GM23338 (cell line): ENCODE measurements at regions not wholly inside any gene's neighbourhood (a gene's known extent, or its start where the extent isn't known, plus 50 kb on each side); places are given as distances from the start of the nearest gene placed in this dataset.

Experiments
- CREB1 ChIP-seq: fragments of 250-450 bp; sonication (Bioruptor Pico); IDR thresholded peaks from 2 replicates; pipeline ENCODE4 v1.5.0; 2020; ENCODE audit warnings: low read depth, mild to moderate bottlenecking, moderate library complexity
- CTCF ChIP-seq, 2 experiments: fragments of 200-600 bp in 1 of 2; sonication (generic) in 1 of 2; conservative IDR thresholded peaks; 2 replicates each; pipeline versions ENCODE4 v1.5.1 to v1.6.1; 2016 to 2017; ENCODE audit warnings: antibody characterized with exemption in 2 of 2, low read depth in 2 of 2, mild to moderate bottlenecking in 2 of 2, moderate library complexity in 1 of 2
- EZH2 ChIP-seq: fragments of 200-600 bp; sonication (generic); IDR thresholded peaks from one replicate; pipeline ENCODE4 v1.8.0; 2017; ENCODE audit warnings: antibody characterized with exemption, mild to moderate bottlenecking, low read depth; ENCODE audit not compliant: unreplicated experiment
- EZH2phosphoT487 ChIP-seq: fragments of 200-600 bp; sonication (generic); IDR thresholded peaks from one replicate; pipeline ENCODE4 v1.8.1; 2018; ENCODE audit warnings: antibody characterized with exemption; ENCODE audit not compliant: unreplicated experiment
- JUNB ChIP-seq: IDR thresholded peaks from one replicate; pipeline ENCODE4 v1.6.1; 2016; ENCODE audit warnings: antibody characterized with exemption; ENCODE audit not compliant: unreplicated experiment
- POLR2AphosphoS5 ChIP-seq: IDR thresholded peaks from 2 replicates; pipeline ENCODE4 v1.6.1; 2016; ENCODE audit warnings: antibody characterized with exemption, low read depth
- REST ChIP-seq: IDR thresholded peaks from one replicate; pipeline ENCODE4 v1.6.1; 2018; ENCODE audit warnings: antibody characterized with exemption; ENCODE audit not compliant: unreplicated experiment
- ZNF331 ChIP-seq: fragments of 250-450 bp; sonication (Bioruptor Pico); IDR thresholded peaks from 2 replicates; pipeline ENCODE4 v1.5.0; 2020; ENCODE audit warnings: low read depth, mild to moderate bottlenecking, moderate library complexity
- ZNF462 ChIP-seq: fragments of 250-450 bp; sonication (Bioruptor Pico); IDR thresholded peaks from 2 replicates; pipeline ENCODE4 v1.5.0; 2020; ENCODE audit warnings: mild to moderate bottlenecking, moderate library complexity

GRCh38 chr6:164166996-164167395, 752.5 kb downstream of the QKI start:
- TF ChIP-seq JUNB (no peak), CTCF (conservative IDR thresholded peaks at IDR 0.05; ENCODE audit: low read depth in 2 of 2) (no peak), EZH2 (no peak), POLR2AphosphoS5 (no peak), REST (no peak), CREB1 (CRISPR knock-in tag) (no peak), EZH2phosphoT487 (no peak), ZNF462 (CRISPR knock-in tag) (no peak), ZNF331 (CRISPR knock-in tag) (no peak)
